ENCODE measurements at regions not wholly inside any gene's neighbourhood (a gene's known extent, or its start where the extent isn't known, plus 50 kb on each side); places are given as distances from the start of the nearest gene placed in this dataset.

GRCh38 chr6:63475707-63476106 lies 96.6 kb upstream of the LOC128125822 start:
- Mint-ChIP-seq H3K4me1 (no peaks in the 10 kb centered on the region), H3K27me3 (peaks cover 7% of the 10 kb centered on the region), H3K4me3 (no peak overlapping the region), H3K36me3 (ENCODE audit: low read depth) (no peaks in the 10 kb centered on the region), H3K27ac (no peak overlapping the region), H3K9me3 (no peaks in the 10 kb centered on the region)
- DNase-seq: no peak
- POLR2A ChIA-PET: no interaction called here
- CTCF ChIA-PET: no interaction called here

DNA sequence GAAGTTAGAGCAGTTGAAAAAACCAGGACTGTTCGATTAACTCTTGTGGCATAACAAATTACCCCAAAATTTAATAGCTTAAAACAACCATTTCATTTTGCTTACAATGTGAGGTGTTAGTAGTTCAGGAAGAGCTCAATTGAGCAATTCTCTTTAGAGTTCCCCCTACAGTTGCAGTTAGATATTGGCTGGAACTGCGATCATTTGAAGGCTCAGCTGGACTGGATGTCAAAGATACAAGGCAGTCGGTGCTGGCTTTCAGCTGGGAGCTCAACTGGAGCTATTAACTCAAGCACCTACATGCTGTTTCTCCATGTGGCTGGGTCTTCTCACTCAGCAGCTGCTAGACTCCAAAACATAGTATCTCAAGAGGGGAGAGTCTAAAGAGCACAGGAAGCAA lies 96.0 kb upstream of the LOC128125822 start:
- Mint-ChIP-seq H3K27me3 (peaks cover 7% of the 10 kb centered on the region), H3K27ac (no peak overlapping the region), H3K4me1 (no peaks in the 10 kb centered on the region), H3K9me3 (no peaks in the 10 kb centered on the region), H3K36me3 (ENCODE audit: low read depth) (no peaks in the 10 kb centered on the region), H3K4me3 (no peak overlapping the region)
- ChIA-PET CTCF (no interaction called here), POLR2A (no interaction called here)
- DNase-seq: no peak

DNA sequence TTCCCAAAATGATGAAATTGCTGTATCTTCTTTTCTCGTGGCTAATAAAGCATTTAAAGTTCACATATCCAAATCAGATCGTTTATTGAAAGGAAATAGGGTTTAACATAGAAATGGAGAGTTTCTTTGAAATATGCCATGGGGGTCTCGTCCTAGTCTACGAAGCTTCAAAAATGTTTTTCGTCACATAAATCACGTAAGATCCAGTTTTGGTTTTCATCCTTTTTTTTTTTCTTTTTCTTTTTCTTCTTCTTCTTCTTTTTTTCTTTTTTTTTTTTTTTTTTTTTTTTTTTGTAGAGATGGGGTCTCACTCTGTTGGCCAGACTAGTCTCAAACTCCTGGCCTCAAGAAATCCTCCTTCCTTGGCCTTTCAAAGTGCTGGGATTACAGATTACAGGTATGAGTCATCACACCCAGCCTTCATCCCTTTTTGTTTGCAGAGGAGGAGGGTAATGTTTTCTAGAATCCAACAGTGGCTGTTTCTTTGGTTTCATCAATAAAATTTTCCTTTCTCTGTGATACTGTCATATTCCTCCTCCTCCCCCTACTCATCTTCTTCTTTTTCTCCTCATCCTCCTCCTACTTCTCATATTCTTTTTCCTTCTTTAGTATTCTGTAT lies 94.7 kb upstream of the LOC128125822 start:
- no peaks in the 10 kb centered on the region for H3K9me3 Mint-ChIP-seq
- no peak overlapping the region for H3K4me3 Mint-ChIP-seq
- no peaks in the 10 kb centered on the region for H3K36me3 Mint-ChIP-seq (ENCODE audit: low read depth)
- H3K27me3 Mint-ChIP-seq: peaks cover 7% of the 10 kb centered on the region
- no peak overlapping the region for H3K27ac Mint-ChIP-seq
- DNase-seq: no peak
- CTCF ChIA-PET: interaction anchor here (1.5 kb wide), 1 partner anchor 11 kb away, joined by 3 read pairs; no protein-coding TSS in a partner anchor
- no peaks in the 10 kb centered on the region for H3K4me1 Mint-ChIP-seq
- POLR2A ChIA-PET: no interaction called here

DNA sequence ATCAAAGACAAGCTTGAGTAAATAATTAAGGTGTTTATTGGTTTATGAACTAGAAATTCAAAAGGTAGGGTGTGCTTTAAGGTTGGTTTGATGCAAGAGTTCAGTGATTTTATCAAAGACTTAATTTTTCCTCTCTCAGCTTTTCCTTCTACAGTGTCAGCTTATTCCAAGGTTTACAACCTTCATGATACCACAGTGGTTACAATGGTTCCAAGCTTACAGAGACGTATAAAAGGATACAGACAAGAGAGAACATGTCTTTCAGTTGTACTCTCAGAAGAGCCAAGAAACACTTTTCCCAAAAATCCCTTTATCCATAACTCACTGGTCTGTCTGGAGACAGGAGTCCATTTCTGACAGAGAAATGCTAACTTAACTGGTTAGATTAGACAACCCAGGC lies 93.5 kb upstream of the LOC128125822 start:
- CTCF ChIA-PET: interaction anchor here (1.5 kb wide), 1 partner anchor 10 kb away, joined by 3 read pairs; no protein-coding TSS in a partner anchor
- POLR2A ChIA-PET: no interaction called here
- no peak overlapping the region for H3K4me3 Mint-ChIP-seq

GRCh38 chr6:63486196-63486595 lies 86.1 kb upstream of the LOC128125822 start:
- H3K9me3 Mint-ChIP-seq: no peaks in the 10 kb centered on the region
- CTCF ChIA-PET: interaction anchor here (1.1 to 1.2 kb wide), 2 partner anchors 23 to 89 kb away, joined by 3 read pairs; no protein-coding TSS in a partner anchor
- no peaks in the 10 kb centered on the region for H3K36me3 Mint-ChIP-seq (ENCODE audit: low read depth)
- no peak overlapping the region for H3K27ac Mint-ChIP-seq
- H3K4me1 Mint-ChIP-seq: no peaks in the 10 kb centered on the region
- POLR2A ChIA-PET: no interaction called here
- no peak for DNase-seq
- no peak overlapping the region for H3K4me3 Mint-ChIP-seq
- peaks cover 7% of the 10 kb centered on the region for H3K27me3 Mint-ChIP-seq

More for the DNA sequence above, 93.5 kb upstream of the LOC128125822 start:
- Mint-ChIP-seq H3K27ac (no peak overlapping the region), H3K36me3 (ENCODE audit: low read depth) (no peaks in the 10 kb centered on the region), H3K27me3 (peaks cover 7% of the 10 kb centered on the region), H3K4me1 (no peaks in the 10 kb centered on the region), H3K9me3 (no peaks in the 10 kb centered on the region)
- no peak for DNase-seq

- Mint-ChIP-seq H3K4me3 (no peak overlapping the region), H3K9me3 (no peaks in the 10 kb centered on the region), H3K27me3 (peaks cover 10% of the 10 kb centered on the region), H3K27ac (no peak overlapping the region), H3K36me3 (ENCODE audit: low read depth) (no peaks in the 10 kb centered on the region), H3K4me1 (no peaks in the 10 kb centered on the region)
- POLR2A ChIA-PET: interaction anchor here (0.9 kb wide), 1 partner anchor 66 kb away, joined by 3 read pairs; no protein-coding TSS in a partner anchor
- CTCF ChIA-PET: interaction anchor here (1.1 to 1.4 kb wide), 3 partner anchors 9 to 88 kb away, joined by 3 read pairs; no protein-coding TSS in a partner anchor
- DNase-seq: no peak
Observed at GRCh38 chr6:63487103-63487813, 85.0 kb upstream of the LOC128125822 start.

GRCh38 chr6:63491119-63491518 lies 81.2 kb upstream of the LOC128125822 start:
- POLR2A ChIA-PET: no interaction called here

GRCh38 chr6:63492476-63492875 lies 79.8 kb upstream of the LOC128125822 start:
- H3K4me1 Mint-ChIP-seq: no peaks in the 10 kb centered on the region
- CTCF ChIA-PET: no interaction called here
- H3K27ac Mint-ChIP-seq: no peak overlapping the region
- no peaks in the 10 kb centered on the region for H3K36me3 Mint-ChIP-seq (ENCODE audit: low read depth)
- no peak overlapping the region for H3K4me3 Mint-ChIP-seq
- H3K27me3 Mint-ChIP-seq: peaks cover 10% of the 10 kb centered on the region
- POLR2A ChIA-PET: no interaction called here
- no peaks in the 10 kb centered on the region for H3K9me3 Mint-ChIP-seq
- DNase-seq: no peak

More at GRCh38 chr6:63491119-63491518, 81.2 kb upstream of the LOC128125822 start:
- Mint-ChIP-seq H3K9me3 (no peaks in the 10 kb centered on the region), H3K27ac (no peak overlapping the region), H3K4me3 (no peak overlapping the region), H3K4me1 (no peaks in the 10 kb centered on the region), H3K36me3 (ENCODE audit: low read depth) (no peaks in the 10 kb centered on the region), H3K27me3 (peaks cover 10% of the 10 kb centered on the region)
- no peak for DNase-seq
- CTCF ChIA-PET: no interaction called here

- Mint-ChIP-seq H3K36me3 (ENCODE audit: low read depth) (no peaks in the 10 kb centered on the region), H3K27ac (no peak overlapping the region), H3K4me1 (no peaks in the 10 kb centered on the region), H3K9me3 (no peaks in the 10 kb centered on the region), H3K4me3 (no peak overlapping the region), H3K27me3 (peaks cover 14% of the 10 kb centered on the region)
- ChIA-PET POLR2A (no interaction called here), CTCF (interaction anchor here (0.7 kb wide), 1 partner anchor 1060 kb away, joined by 4 read pairs; no protein-coding TSS in a partner anchor)
- no peak for DNase-seq
Observed at GRCh38 chr6:63493557-63493956, 78.7 kb upstream of the LOC128125822 start.

GRCh38 chr6:63496361-63496804 lies 75.9 kb upstream of the LOC128125822 start:
- ChIA-PET POLR2A (no interaction called here), CTCF (no interaction called here)
- Mint-ChIP-seq H3K4me1 (no peaks in the 10 kb centered on the region), H3K36me3 (ENCODE audit: low read depth) (no peaks in the 10 kb centered on the region), H3K9me3 (no peaks in the 10 kb centered on the region), H3K4me3 (no peak overlapping the region), H3K27me3 (peaks cover 13% of the 10 kb centered on the region), H3K27ac (no peak overlapping the region)
- DNase-seq: no peak

GRCh38 chr6:63502156-63502555 lies 70.1 kb upstream of the LOC128125822 start:
- Mint-ChIP-seq H3K27me3 (peaks cover 7% of the 10 kb centered on the region), H3K27ac (no peak overlapping the region), H3K4me1 (peaks cover 7% of the 10 kb centered on the region), H3K36me3 (ENCODE audit: low read depth) (no peaks in the 10 kb centered on the region), H3K4me3 (no peak overlapping the region), H3K9me3 (no peaks in the 10 kb centered on the region)
- ChIA-PET POLR2A (no interaction called here), CTCF (no interaction called here)
- no peak for DNase-seq

- no peaks in the 10 kb centered on the region for H3K9me3 Mint-ChIP-seq
- no peak overlapping the region for H3K27ac Mint-ChIP-seq
- H3K36me3 Mint-ChIP-seq (ENCODE audit: low read depth): no peaks in the 10 kb centered on the region
- ChIA-PET CTCF (no interaction called here), POLR2A (no interaction called here)
- H3K4me1 Mint-ChIP-seq: peaks cover 7% of the 10 kb centered on the region
- H3K27me3 Mint-ChIP-seq: peaks cover 10% of the 10 kb centered on the region
- DNase-seq: no peak
- no peak overlapping the region for H3K4me3 Mint-ChIP-seq
Observed at GRCh38 chr6:63503199-63503598, 69.1 kb upstream of the LOC128125822 start.

DNA sequence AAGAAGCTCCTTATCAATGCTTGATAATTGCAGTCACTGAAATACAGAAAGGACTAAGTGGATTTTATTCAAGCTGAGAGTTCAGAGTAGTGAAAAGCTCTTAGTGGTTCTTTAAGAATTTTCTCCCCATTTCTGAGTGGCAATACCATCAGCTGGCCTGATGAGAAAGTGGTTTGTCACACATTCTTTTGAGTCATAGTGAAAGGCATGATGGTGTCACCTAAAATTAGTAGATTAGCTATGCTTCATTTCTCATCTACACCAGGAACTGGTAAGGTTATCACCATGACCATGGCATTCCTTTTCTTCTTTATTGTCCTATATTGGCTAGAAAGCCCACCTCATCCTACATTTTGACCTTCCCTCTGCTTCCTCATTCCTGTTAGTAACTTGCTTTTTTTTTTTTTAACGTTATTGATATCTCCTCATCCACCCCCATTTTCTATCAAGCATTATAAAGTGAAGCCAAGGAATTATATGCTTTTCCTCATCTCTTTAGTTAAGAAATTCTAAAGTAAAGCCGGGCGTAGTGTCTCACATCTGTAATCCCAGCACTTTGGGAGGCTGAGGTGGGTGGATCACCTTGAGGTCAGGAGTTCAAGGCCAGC lies 67.4 kb upstream of the LOC128125822 start:
- H3K27me3 Mint-ChIP-seq: peaks cover 5% of the 10 kb centered on the region
- H3K27ac Mint-ChIP-seq: no peak overlapping the region
- peaks cover 7% of the 10 kb centered on the region for H3K4me1 Mint-ChIP-seq
- ChIA-PET POLR2A (no interaction called here), CTCF (interaction anchor here (0.9 kb wide), 1 partner anchor 50 kb away, joined by 8 read pairs; no protein-coding TSS in a partner anchor)
- H3K4me3 Mint-ChIP-seq: no peak overlapping the region
- H3K36me3 Mint-ChIP-seq (ENCODE audit: low read depth): no peaks in the 10 kb centered on the region
- no peaks in the 10 kb centered on the region for H3K9me3 Mint-ChIP-seq
- no peak for DNase-seq
